HFF-Myc (cell line): ENCODE measurements at regions not wholly inside any gene's neighbourhood (a gene's known extent, or its start where the extent isn't known, plus 50 kb on each side); places are given as distances from the start of the nearest gene placed in this dataset.

Experiments
- DNase-seq: peaks from one replicate; pipeline ENCODE4 v3.0.0-alpha.2; 2011; ENCODE audit warnings: low read depth; ENCODE audit errors: extremely low read depth
- H3K4me3 ChIP-seq: replicated peaks from 2 replicates; pipeline ENCODE4 v1.5.1; 2011; ENCODE audit warnings: low read depth, mild to moderate bottlenecking, control low read depth, low read length
- CTCF ChIP-seq: IDR thresholded peaks from 2 replicates; pipeline ENCODE4 v1.5.1; 2012; ENCODE audit warnings: mild to moderate bottlenecking, low read depth, low read length, control low read depth; ENCODE audit errors: missing control alignments

- H3K4me3 ChIP-seq: no peak overlapping the region
- TF ChIP-seq CTCF: no peak
- DNase-seq: no peak
Measured at GRCh38 chr16:86889974-86890373, 311.6 kb downstream of the FOXL1 start.

DNA sequence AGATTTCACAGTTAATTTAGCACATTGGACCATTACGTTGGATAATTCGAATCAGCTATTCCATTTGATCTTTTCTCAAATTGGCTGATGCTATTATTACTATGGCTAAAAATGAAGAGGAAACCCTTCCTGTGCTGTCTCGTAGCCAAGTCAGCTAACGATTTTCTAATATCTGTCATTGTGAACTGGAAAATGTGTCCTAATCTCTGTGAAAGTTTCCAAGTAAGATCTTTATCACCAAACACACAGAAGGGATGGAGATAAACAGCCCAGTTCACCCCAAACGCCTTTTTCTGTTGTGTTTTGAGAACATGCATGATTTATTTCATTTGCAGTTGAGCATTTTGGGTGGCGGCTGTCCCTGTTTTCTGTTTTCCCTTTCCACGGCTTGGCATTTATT, 312.8 kb downstream of the FOXL1 start:
- no peak overlapping the region for H3K4me3 ChIP-seq
- DNase-seq: no peak
- no peak for TF ChIP-seq CTCF

DNA sequence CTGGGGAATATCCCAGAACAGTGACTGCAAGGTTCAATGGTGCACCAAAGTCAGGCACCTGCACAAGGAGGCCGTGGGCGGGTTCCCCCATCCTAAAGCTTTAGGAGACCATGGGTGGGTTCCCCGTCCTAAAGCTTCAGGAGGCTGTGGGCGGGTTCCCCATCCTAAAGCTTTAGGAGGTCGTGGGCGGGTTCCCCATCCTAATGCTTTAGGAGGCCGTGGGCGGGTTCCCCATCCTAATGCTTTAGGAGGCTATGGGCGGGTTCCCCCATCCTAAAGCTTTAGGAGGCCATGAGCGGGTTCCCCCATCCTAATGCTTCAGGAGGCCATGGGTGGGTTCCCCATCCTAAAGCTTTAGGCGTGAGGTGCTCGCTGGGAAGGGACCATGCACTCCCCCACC, 313.3 kb downstream of the FOXL1 start:
- H3K4me3 ChIP-seq: no peak overlapping the region
- no peak for DNase-seq
- no peak for TF ChIP-seq CTCF

- no peak for TF ChIP-seq CTCF
Measured at GRCh38 chr16:86892509-86892908, 314.2 kb downstream of the FOXL1 start.

DNA sequence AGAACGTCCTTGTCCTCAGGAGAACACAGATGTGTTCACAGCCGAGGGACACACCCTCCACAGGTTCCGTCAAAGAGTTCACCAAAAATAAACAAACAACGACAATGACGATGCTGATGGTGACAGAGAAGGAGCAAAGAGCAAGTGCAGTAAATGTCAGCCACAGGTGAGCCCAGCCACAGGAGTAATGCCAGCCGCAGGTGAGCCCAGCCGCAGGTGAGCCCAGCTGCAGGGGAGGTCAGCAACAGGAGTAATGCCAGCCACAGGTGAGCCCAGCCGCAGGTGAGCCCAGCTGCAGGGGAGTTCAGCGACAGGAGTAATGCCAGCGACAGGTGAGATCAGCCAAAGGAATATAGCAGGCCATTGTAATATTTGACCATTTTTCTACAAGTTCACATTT, 315.2 kb downstream of the FOXL1 start:
- no peak for DNase-seq
- TF ChIP-seq CTCF: no peak
- no peak overlapping the region for H3K4me3 ChIP-seq

More at GRCh38 chr16:86892509-86892908, 314.2 kb downstream of the FOXL1 start:
- no peak for DNase-seq
- H3K4me3 ChIP-seq: no peak overlapping the region

GRCh38 chr16:86894029-86894567, 315.7 kb downstream of the FOXL1 start:
- DNase-seq: no peak
- no peak for TF ChIP-seq CTCF

DNA sequence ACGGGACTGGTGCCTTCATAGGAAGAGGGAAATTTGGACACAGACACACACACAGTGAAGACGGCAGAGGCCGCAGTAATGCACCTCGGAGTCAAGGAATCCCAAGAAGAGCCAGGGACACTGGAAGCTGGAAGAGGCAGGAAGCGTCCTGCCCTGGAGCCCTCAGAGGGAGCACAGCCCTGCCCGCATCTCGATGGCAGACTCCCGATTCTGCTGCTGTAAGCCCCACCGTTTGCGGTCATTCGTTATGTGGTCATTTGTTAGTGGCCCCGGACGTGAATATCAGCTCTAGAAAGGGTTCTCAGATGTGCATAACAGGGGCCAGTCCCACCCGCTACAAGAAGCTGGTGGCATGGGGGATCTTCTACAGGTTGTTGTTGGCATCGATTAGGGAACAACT, 316.6 kb downstream of the FOXL1 start:
- no peak for TF ChIP-seq CTCF
- DNase-seq: no peak
- H3K4me3 ChIP-seq: no peak overlapping the region

More at GRCh38 chr16:86894029-86894567, 315.7 kb downstream of the FOXL1 start:
- no peak overlapping the region for H3K4me3 ChIP-seq
